H1 (cell line): ENCODE measurements at regions not wholly inside any gene's neighbourhood (a gene's known extent, or its start where the extent isn't known, plus 50 kb on each side); places are given as distances from the start of the nearest gene placed in this dataset.
A peak's percentile ranks its signal among the peaks of the same experiment; 100 is the strongest.

ENCODE experiments used
- EP300 ChIP-seq, 2 experiments: IDR thresholded peaks; 1 replicate in 1 of 2; 2 replicates in 1 of 2; pipeline ENCODE4 v1.6.1; 2011 to 2012; ENCODE audit warnings: low read depth in 2 of 2, low read length in 2 of 2, mild to moderate bottlenecking in 2 of 2, borderline replicate concordance in 1 of 2, inconsistent platforms in 1 of 2, moderate library complexity in 1 of 2
- TF ChIP-seq, protein P1 (sequence below), 3 experiments: IDR thresholded peaks; 1 replicate in 2 of 3; 2 replicates in 1 of 3; pipeline versions ENCODE4 v1.5.1 to v1.6.1; 2011; ENCODE audit warnings: low read length in 3 of 3, mild to moderate bottlenecking in 3 of 3, inconsistent platforms in 2 of 3, low read depth in 1 of 3, moderate library complexity in 1 of 3; ENCODE audit not compliant: insufficient read depth in 1 of 3; ENCODE audit errors: control extremely low read depth in 1 of 3

DNA sequence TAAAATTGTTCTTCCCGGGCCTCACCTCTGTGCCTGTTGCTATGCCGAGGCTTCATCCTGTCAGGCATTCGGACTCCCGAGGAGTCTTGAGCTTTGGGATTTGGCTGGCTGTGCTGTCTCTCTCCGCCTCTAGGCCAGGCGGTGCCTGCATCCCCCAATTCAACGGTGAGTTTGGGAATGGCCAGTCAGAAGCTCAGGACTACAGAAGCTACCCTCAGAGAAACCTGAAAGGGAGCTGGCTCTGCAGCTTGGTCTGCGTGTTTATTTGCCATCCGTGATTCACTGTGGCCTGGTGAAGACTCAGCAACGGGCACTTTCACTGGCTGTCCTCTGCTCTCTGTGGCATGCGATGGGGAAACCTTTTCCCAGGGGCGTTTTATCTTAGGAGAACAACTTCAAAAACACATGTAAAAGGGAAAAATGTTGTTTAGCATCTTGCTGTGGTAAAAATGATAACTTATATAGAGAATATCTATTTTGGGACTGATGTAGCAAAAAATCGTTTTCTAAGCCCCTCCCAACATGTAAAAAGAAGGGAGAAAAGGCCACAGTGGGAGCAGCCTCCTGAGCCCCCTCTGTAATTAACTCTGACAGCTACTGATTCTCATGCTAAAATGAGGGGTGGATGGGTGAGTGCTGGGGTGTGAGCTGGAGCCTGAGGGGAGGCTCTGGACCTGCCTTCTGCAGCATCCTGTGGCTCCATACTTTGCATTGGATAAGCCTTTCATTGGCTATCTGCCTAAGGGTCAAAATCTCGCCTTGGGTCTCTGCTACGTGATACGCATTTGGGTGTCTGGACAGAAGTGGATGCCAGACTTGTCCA, 103.4 kb upstream of the KLHL25 start:
- TF ChIP-seq EP300 (IDR thresholded peaks at IDR 0.05; ENCODE audit: borderline replicate concordance in 1 of 2, low read depth in 2 of 2, low read length in 2 of 2) = peak in 1 of 2 experiments; percentile 45; a peak in 1 of 3 replicates
- TF ChIP-seq, protein P1, sequence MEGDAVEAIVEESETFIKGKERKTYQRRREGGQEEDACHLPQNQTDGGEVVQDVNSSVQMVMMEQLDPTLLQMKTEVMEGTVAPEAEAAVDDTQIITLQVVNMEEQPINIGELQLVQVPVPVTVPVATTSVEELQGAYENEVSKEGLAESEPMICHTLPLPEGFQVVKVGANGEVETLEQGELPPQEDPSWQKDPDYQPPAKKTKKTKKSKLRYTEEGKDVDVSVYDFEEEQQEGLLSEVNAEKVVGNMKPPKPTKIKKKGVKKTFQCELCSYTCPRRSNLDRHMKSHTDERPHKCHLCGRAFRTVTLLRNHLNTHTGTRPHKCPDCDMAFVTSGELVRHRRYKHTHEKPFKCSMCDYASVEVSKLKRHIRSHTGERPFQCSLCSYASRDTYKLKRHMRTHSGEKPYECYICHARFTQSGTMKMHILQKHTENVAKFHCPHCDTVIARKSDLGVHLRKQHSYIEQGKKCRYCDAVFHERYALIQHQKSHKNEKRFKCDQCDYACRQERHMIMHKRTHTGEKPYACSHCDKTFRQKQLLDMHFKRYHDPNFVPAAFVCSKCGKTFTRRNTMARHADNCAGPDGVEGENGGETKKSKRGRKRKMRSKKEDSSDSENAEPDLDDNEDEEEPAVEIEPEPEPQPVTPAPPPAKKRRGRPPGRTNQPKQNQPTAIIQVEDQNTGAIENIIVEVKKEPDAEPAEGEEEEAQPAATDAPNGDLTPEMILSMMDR (IDR thresholded peaks at IDR 0.05; ENCODE audit: control extremely low read depth in 1 of 3, insufficient read depth in 1 of 3, low read depth in 1 of 3, low read length in 3 of 3) = peak in 1 of 3 experiments; percentile 11; a peak in 1 of 4 replicates
